Heart left ventricle (tissue), 16 donors: ENCODE measurements at regions not wholly inside any gene's neighbourhood (a gene's known extent, or its start where the extent isn't known, plus 50 kb on each side); places are given as distances from the start of the nearest gene placed in this dataset.
A peak's percentile ranks its signal among the peaks of the same experiment; 100 is the strongest.

Experiments
- ATAC-seq, 4 donors: fragments of 200-7000 bp; cut with Tn5 transposase; one replicate each; pipeline ENCODE4 v1.9.1; 2020 to 2022; ENCODE audit warnings: moderate library complexity in 4 of 4, mild to moderate bottlenecking in 3 of 4, moderate number of reproducible peaks in 1 of 4
- DNase-seq, 5 donors: peaks; one replicate each; pipeline ENCODE4 v3.0.0-alpha.2; 2020
- H3K27ac ChIP-seq, 12 donors: fragments of 200-600 bp; sonication (generic) in 4 of 12; one replicate each; pipeline versions ENCODE4 v1.5.0 to v1.8.0; 2016 to 2022; ENCODE audit warnings: mild to moderate bottlenecking in 2 of 12
- H3K27me3 ChIP-seq, 9 donors: fragments of 200-600 bp; sonication (generic) in 2 of 9; one replicate each; pipeline versions ENCODE4 v1.5.1 to v1.8.0; 2016 to 2022; ENCODE audit warnings: mild to moderate bottlenecking in 3 of 9
- H3K36me3 ChIP-seq, 9 donors: fragments of 200-600 bp; sonication (generic) in 2 of 9; one replicate each; pipeline versions ENCODE4 v1.5.0 to v1.8.0; 2018 to 2022; ENCODE audit warnings: mild to moderate bottlenecking in 2 of 9
- H3K4me1 ChIP-seq, 12 donors: fragments of 200-600 bp; sonication (generic) in 4 of 12; one replicate each; pipeline versions ENCODE4 v1.5.0 to v1.8.0; 2016 to 2022; ENCODE audit warnings: mild to moderate bottlenecking in 3 of 12
- H3K4me3 ChIP-seq, 12 donors: fragments of 200-600 bp; sonication (generic) in 4 of 12; one replicate each; pipeline versions ENCODE4 v1.5.0 to v1.8.0; 2017 to 2022; ENCODE audit warnings: mild to moderate bottlenecking in 9 of 12, moderate library complexity in 4 of 12
- H3K9me3 ChIP-seq, 12 donors: fragments of 200-600 bp; sonication (generic) in 4 of 12; one replicate each; pipeline versions ENCODE4 v1.5.0 to v1.8.0; 2016 to 2022; ENCODE audit warnings: mild to moderate bottlenecking in 1 of 12
- CTCF ChIP-seq, 12 donors: fragments of 200-600 bp; sonication (generic) in 4 of 12; IDR thresholded peaks; one replicate each; pipeline versions ENCODE4 v1.5.0 to v1.8.0; 2018 to 2022; ENCODE audit warnings: antibody characterized with exemption in 12 of 12, mild to moderate bottlenecking in 5 of 12
- POLR2A ChIP-seq, 2 donors: fragments of 450-650 bp; IDR thresholded peaks; one replicate each; pipeline ENCODE4 v1.6.1; 2017; ENCODE audit warnings: antibody characterized with exemption in 2 of 2, mild to moderate bottlenecking in 2 of 2, moderate library complexity in 2 of 2
- WGBS, 4 donors: extraction: QIAGEN DNeasy Blood & Tissue Kit in 2 of 4; methylation state at CpG; one replicate each; pipeline versions ENCODE4 v1.1.5 to v1.1.7; 2013 to 2018; 5-methylcytosine and 5-hydroxymethylcytosine counted together
- intact Hi-C, 10 donors: fragments of 100-400 bp; cut with DNase I; formaldehyde crosslinking; loops; one replicate each; pipeline versions ENCODE4 v1.11.1 to v1.14.2; 2022
- donor health status: ischemic (EF 13 %, LVEDD 7.1; RV severe dilation, severe dysfunction).
- donor health status: healthy with polysubstance abuse.
- donor health status: DM: no; HTN: yes; CAD: no.
- donor health status: DM: no; HTN: no; CAD: no.
- donor health status: ischemic (EF 25% LVEDD 6.9; RV normal size, moderate dysfunction).
- donor health status: ischemic (EF 25% LVEDD 5.7; RV mildly dilated, moderate dysfunction).
- donor health status: healthy.
- donor health status: DM: yes; HTN: yes; CAD: no.
- donor health status: ischemic (EF 35%, LVEDD 5.7; RV mildly dilated, moderate dysfunction).
- donor health status: nonischemic (EF 11% LVEDD 7.7; RV severe dilation, severe dysfunction).
- donor health status: DM: yes; HTN: yes; CAD: no.
- donor health status: PGD.
- donor health status: ischemic (EF 29% LVEDD 5.4; RV normal size, mild dysfunction).
- donor health status: nonischemic (EF 23%, LVEDD 6.1; RV moderate dilation, normal function).

GRCh38 chr11:95702526-95702925, 87.1 kb downstream of the FAM76B start:
- H3K4me3 ChIP-seq: no peak overlapping the region
- H3K4me1 ChIP-seq: peaks cover 0 to 60% (median 10%) of the 10 kb centered on the region in 12 donors
- no peaks in the 10 kb centered on the region for H3K36me3 ChIP-seq
- intact Hi-C loops: loop anchor here in 5 of 10 donors (10.0 kb wide), 6 partner anchors 62 to 468 kb away; partner anchors contain the start of gene SESN3 (in 1 of the 5)
- TF ChIP-seq POLR2A (IDR thresholded peaks at IDR 0.05) (no peak), CTCF (IDR thresholded peaks at IDR 0.05) (no peak)
- ATAC-seq (no peak), DNase-seq (no peak)
- H3K27me3 ChIP-seq: no peaks in the 10 kb centered on the region
- H3K27ac ChIP-seq: peak overlapping the region in 1 of 12 donors; percentile 50
- WGBS, 4 donors: 72 to 77% (median 75%) methylated on average over 2 of the region's 2 CpGs
- H3K9me3 ChIP-seq: no peaks in the 10 kb centered on the region

- Histone ChIP-seq H3K27me3 (no peaks in the 10 kb centered on the region), H3K9me3 (no peaks in the 10 kb centered on the region), H3K4me3 (no peak overlapping the region), H3K27ac (peak overlapping the region in 4 of 12 donors; percentile 11 to 83 (median 20)), H3K36me3 (no peaks in the 10 kb centered on the region), H3K4me1 (peaks cover 0 to 56% (median 8%) of the 10 kb centered on the region in 12 donors)
- TF ChIP-seq POLR2A (IDR thresholded peaks at IDR 0.05) (no peak), CTCF (IDR thresholded peaks at IDR 0.05) (no peak)
- DNase-seq (no peak), ATAC-seq (no peak)
- intact Hi-C loops: loop anchor here in 5 of 10 donors (10.0 kb wide), 6 partner anchors 64 to 466 kb away; partner anchors contain the start of gene SESN3 (in 1 of the 5)
- WGBS, 4 donors: 83 to 92% (median 86%) methylated on average over 6 of the region's 6 CpGs
Observed at GRCh38 chr11:95700471-95700817, 89.1 kb downstream of the FAM76B start.

DNA sequence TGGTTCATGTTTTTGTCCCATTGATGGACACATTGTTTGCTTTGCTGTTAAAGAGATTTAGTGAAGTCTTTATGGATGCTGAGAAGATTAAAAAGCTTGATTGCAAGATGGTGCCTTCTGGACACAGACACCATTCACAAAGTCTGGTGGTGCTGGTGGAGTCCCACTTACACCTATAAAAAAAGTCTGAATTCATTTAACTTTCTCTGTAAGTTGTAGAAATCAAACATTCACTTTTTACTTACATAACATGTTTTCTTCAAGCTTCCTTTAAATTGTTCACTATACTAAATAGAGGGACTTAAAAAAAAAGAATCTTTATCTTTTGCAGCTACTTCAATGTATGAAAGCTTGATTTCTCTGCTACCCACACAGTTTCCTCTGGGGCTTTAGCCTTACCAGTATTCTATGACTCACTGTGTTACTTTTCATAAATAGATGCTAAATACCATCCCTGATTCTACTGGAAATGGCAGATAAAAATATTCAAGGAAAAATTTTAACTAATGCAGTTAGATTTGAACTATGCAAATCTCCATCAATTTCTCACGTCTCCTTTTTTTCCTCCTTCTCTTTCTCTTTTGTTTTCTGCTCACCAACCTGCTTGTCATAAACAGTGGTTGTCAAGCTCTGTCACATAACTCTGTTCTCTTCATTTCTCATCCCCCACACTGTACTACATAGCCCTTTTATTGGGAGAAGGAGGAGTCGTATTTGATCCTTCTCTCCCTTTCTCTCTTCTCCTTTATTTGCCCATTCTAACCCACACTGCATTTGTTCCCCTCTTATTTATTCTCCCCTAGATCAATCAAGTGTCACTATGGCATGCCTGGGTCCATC, 89.7 kb downstream of the FAM76B start:
- peak in 1 of 4 donors; percentile 45 for ATAC-seq
- DNase-seq: no peak
- intact Hi-C loops: loop anchor here in 5 of 10 donors (10.0 kb wide), 6 partner anchors 65 to 465 kb away; partner anchors contain the start of gene SESN3 (in 1 of the 5)
- no peaks in the 10 kb centered on the region for H3K9me3 ChIP-seq
- H3K27ac ChIP-seq: peak overlapping the region in 5 of 12 donors; percentile 1 to 83 (median 22)
- H3K36me3 ChIP-seq: no peaks in the 10 kb centered on the region
- H3K4me3 ChIP-seq: no peak overlapping the region
- no peaks in the 10 kb centered on the region for H3K27me3 ChIP-seq
- TF ChIP-seq CTCF (IDR thresholded peaks at IDR 0.05): no peak
- TF ChIP-seq POLR2A (IDR thresholded peaks at IDR 0.05): no peak
- H3K4me1 ChIP-seq: peaks cover 0 to 50% (median 3%) of the 10 kb centered on the region in 12 donors
- WGBS, 4 donors: 65 to 83% (median 76%) methylated on average over 2 of the region's 2 CpGs
